Left forelimb (tissue), 1 donor: ENCODE measurements at regions not wholly inside any gene's neighbourhood (a gene's known extent, or its start where the extent isn't known, plus 50 kb on each side); places are given as distances from the start of the nearest gene placed in this dataset.
"Not testable (repeated sequence)": the region's sequence is repeated elsewhere in the genome, so short reads cannot be mapped to it uniquely, and the experiment has no call there.

Experiments
- DNase-seq: peaks from one replicate; pipeline ENCODE4 v3.0.0-alpha.2; 2018; ENCODE audit warnings: low spot score

DNA sequence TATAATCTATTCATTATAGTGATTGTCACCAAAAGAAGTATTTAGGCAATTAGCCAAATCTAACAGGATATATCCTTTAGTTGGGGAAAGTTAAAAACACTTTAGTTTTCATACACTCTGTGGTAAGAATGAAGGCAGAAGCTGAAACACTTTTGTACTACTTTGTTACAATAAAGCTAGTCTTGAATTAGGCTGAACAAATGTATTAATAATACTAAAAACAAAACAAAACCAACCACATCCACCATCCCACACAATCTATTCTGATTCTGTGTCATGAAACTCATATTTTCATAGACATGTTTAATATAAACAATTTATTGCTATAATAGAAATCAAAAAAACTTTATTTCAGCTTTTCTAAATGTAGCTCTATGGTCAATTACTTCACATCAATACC is 508.8 kb downstream of the ZEB2 start:
- no peak for DNase-seq

- no peak for DNase-seq
Measured at GRCh38 chr2:144010096-144010836, 509.7 kb downstream of the ZEB2 start.

DNA sequence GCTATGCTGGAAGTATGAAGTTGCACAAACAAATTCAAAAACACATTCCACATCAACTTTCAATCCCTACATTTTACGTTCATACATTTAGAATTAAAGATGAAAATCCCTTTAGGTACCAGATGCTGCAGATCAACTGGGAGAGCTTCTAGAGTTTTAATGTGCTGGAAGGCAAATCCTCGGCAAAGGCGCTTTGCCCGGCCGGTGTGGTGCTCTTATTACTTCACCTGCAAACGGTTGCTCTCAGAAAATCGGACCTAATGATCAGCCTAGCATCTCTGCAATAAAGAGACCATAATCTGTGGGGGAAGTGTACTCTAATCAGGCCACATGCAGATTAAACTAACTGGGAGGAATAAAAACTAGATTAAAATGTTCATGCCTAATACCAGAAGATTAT is 513.8 kb downstream of the ZEB2 start:
- no peak for DNase-seq

GRCh38 chr2:144004742-144005141 is 515.2 kb downstream of the ZEB2 start:
- DNase-seq = no peak

GRCh38 chr2:144003460-144004075 is 516.4 kb downstream of the ZEB2 start:
- DNase-seq = no peak

DNA sequence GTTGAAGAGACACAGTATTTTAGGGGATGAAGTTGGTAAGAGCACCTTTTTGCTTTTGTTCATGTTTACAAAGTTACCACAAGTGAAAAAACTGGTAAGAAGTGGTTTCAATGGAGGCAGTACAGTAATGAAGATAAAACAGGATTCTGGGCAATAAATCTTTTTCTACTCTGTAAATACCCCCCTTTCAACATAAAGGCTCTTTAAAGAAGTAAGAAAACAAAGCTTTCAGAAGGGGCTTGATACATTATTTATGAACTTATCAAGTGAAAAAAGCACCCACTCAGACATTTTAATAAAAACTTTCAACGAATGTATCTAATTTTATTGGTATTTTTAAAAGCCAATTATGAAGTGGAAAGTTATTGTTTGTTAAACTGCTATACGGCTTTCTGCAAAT is 522.9 kb downstream of the ZEB2 start:
- DNase-seq = no peak

DNA sequence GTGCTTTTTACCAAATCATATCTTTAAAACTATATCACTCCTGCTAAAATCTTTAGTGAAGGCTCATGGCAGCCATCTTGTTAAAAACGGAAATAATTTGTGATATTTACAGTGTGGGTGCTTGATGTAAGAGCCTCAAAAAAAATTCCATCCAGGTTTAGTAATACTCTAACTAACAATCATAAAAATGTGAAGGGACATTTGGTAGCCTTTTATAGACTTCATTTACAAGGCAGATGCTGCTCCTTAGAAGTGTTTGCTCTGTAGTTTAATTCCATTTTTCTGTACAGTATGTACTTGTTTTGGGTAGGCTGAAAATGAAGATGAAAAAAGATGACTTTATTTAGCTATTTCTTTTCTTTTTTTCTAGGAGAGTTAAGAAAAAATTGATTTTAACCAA is 525.0 kb downstream of the ZEB2 start:
- no peak for DNase-seq

DNA sequence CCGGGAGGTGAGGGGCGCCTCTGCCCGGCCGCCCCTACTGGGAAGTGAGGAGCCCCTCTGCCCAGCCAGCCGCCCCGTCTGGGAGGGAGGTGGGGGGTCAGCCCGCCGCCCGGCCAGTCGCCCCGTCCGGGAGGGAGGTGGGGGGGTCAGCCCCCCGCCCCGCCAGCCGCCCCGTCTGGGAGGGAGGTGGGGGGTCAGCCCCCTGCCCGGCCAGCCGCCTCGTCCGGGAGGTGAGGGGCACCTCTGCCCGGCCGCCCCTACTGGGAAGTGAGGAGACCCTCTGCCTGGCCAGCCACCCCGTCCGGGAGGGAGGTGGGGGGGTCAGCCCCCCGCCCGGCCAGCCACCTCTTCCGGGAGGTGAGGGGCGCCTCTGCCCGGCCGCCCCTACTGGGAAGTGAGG is 528.3 kb downstream of the ZEB2 start:
- not testable (repeated sequence) for DNase-seq

DNA sequence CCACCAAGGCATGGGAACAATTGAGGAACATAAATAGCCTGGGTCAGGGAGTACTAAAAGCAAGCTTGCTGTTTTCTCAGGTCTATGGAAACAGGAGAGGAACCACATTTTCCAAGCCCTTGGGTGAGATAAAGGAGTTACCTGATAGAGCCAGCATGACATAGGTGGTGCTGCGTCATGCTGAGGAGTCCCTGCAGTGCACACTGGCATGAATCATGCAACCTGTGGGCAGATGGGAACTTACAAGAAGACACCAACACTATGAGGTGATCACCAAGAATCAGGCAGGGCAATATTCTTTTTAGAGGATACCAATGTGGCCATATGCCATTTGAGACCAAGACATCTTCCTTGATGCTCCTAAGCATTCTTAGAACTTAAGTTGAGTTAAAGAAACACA is 531.8 kb downstream of the ZEB2 start:
- DNase-seq = no peak

DNA sequence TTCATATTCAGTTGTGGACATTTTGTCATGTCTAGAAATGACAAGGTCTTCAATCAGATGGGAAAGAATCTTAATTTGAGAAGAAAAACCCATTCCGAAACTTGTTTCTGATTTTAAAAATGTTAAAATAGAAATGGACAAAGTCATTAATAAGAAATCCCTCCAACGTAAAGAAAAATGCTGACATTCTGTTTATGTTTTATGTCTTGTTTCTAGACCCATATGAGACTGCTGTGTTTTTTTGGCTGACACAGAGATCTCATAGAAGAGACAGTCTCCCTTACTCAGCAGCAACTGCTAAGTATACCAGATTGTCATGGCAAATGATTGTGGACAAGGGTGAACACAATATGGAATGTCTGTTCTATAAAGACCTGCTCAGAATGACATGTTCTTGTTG is 538.5 kb downstream of the ZEB2 start:
- no peak for DNase-seq

- DNase-seq = no peak
Measured at GRCh38 chr2:143977356-143977755, 542.6 kb downstream of the ZEB2 start.

DNA sequence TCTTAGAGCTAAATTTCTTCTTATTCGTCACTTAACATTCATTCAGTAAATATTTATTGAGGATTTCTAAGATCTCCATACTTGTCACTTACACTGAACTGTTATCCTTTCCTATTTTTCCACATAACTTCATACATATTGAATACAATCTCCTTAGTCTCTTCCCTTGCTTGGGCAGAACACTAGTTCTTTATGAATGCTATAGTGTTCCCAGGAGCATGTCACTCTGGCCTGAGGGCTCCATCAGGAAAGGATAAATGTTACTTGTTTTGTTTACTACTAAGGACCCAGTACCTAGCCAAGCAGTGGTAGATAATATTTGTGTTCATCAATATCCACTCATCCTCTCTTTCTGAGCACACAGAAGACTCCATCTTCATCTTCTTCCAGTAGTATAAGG is 544.7 kb downstream of the ZEB2 start:
- no peak for DNase-seq

GRCh38 chr2:143974262-143974661 is 545.7 kb downstream of the ZEB2 start:
- DNase-seq = no peak

DNA sequence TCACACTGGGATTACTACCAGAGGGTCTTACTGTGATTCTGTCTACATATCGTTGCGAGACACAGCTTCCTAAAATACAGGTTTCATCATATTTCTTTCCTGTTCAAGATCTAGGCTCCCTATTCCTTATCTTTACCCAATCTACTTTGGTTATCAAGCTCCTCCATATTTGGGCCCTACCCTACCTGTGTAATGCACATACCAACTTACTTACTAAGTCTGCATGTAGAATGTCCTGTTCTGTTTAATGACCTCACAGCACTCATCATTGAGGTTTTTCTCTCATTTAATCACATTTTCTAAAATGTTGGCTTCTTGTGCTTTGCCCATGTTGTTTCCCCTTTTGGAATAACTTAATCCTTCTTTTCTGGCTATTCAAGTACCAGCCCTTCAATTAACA is 551.1 kb downstream of the ZEB2 start:
- no peak for DNase-seq

DNA sequence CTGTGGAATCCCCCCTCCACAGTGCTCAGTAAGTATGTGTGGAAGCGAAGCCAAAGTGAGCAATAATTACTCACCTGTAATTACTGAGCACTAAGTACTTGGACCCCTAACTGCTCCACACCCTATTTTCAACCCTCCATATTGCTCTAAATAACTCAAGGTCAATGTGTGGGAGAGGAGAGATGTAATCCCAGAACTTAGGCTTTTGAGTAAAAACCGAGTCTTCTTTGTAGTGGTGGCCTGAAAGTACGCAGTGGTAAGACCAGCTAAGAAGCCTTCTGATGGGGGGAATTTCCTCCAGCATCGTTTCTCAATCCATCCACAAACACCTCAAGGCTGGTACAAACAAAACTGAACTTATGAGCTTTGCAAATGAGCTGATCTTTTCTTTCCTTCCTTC is 551.6 kb downstream of the ZEB2 start:
- DNase-seq = no peak

GRCh38 chr2:143965493-143966164 is 554.3 kb downstream of the ZEB2 start:
- no peak for DNase-seq

GRCh38 chr2:143964891-143965290 is 555.0 kb downstream of the ZEB2 start:
- no peak for DNase-seq

DNA sequence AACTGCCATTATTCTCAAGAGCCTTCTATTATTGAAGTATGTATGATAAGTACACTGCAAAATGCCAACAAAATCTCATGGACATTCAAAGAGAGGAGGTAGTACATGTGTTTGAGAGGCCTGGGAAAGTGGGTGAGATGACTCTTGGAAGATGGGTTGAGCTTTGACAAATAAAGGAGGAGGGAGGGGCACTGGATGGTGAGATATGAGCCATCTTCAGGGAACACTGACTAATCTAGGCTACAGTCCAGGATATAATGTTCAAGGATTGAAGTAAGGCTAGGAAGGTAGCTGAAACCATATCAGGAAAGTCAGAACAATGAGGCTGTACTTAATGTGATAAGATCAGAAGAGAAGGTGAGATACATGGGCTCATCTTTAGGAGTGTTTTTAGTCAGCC is 559.7 kb downstream of the ZEB2 start:
- DNase-seq = no peak

DNA sequence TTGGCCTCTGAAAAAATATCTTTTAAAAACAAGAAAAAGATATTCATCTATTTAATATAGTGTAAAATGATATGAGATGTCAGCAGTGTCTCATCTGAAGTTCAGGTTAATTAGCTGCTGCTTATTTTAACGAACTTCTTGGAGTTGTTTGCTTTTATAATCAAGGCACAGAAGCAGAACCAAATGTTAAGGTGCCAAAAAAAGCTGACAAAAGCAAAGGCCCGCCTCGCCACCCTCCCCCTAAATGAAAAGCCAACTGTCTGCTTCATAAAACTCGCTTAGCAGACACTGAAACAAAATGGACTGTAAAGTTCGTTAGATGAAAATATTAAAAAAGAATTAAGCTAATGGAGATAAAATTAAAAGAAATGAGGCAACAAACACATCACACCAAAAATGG is 562.6 kb downstream of the ZEB2 start:
- no peak for DNase-seq

GRCh38 chr2:143955401-143956065 is 564.4 kb downstream of the ZEB2 start:
- DNase-seq = no peak

- DNase-seq = no peak
Measured at GRCh38 chr2:143954844-143955243, 565.1 kb downstream of the ZEB2 start.

DNA sequence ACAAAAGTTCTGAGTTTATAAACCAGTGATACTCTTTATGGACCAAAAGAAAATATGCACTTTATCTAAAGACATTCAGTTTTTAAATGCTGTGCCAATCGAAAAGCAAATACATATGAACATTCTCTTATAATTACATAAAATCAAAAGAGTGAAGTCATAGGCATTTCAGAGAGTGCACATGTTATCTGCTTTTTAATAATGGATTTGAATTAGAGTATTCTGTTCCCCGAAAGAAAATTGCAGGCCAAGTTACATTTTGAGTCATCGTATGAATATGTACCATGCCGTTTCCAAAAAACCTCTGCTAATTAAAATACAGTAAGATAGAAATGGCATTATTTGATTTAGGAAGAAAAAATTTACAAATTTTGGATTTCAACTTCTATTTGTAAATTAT is 565.7 kb downstream of the ZEB2 start:
- DNase-seq = no peak

DNA sequence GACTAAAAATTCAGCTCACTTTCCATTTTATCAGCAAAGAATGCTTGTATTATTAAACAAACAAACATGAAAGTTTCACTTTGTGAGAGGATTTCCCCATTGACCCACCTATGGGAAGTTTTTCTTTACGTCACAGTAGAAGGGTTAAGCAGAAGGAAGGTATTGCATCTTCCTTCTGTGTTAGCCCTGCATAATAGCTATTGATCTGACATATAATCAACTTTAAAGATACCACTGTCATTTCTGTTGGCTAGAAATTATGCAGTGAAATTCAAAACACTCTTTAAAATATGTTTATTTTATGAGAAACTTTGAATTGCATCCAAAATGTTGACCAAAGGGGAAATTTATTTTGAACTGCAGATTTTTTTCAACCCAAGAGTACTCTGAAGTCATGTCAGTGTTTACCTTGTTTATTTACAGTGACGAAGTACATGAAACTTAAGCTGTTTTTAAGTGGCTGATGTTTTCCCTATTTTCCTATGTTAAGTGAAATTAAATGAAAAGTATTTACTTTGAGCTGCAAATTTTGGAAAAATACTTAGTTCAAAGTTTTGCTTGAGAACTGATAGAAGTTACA is 566.4 kb downstream of the ZEB2 start:
- no peak for DNase-seq
